ENCODE measurements at regions not wholly inside any gene's neighbourhood (a gene's known extent, or its start where the extent isn't known, plus 50 kb on each side); places are given as distances from the start of the nearest gene placed in this dataset.

DNA sequence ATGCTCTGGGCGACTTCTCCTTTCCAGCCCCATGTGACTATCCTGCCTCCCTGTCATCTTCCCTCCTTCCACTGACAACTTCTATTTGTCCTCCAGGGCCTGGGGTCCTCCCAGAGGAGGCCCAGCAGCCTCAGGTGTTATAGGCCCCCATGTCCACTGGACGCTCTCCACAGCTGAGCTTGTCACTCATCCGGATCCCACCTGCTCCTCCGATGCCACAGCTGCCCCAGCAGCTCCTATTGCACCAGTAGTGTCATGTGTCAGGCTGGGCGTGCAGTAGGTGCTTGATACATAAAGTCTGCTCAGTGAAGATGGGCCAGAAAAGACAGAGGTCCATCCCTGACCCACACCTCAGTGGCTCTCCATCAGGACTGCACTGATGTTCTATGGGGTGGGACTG is 305.7 kb upstream of the MYT1L start:
- Histone ChIP-seq H3K23me2 (ENCODE audit: low read depth, low read length) (no peaks in the 10 kb centered on the region), H3K4me1 (replicated peaks in 1 of 4; ENCODE audit: control insufficient read depth in 3 of 4, insufficient read depth in 4 of 4, low read length in 3 of 4) (no peaks in the 10 kb centered on the region; a peak in 3 of 7 replicates), H3K27ac (ENCODE audit: low read depth, low read length) (no peak overlapping the region), H2AFZ (ENCODE audit: low read length) (no peak overlapping the region), H3K9ac (replicated peaks in 1 of 4; ENCODE audit: extremely low read depth in 1 of 4, low read depth in 3 of 4, low read length in 3 of 4) (no peak overlapping the region), H3K4ac (replicated peaks; ENCODE audit: insufficient read length, low read depth, low read length) (no peak overlapping the region), H3K79me2 (ENCODE audit: control insufficient read depth in 1 of 2, insufficient read depth in 2 of 2, low read length in 2 of 2) (no peaks in the 10 kb centered on the region), H2BK5ac (ENCODE audit: low read depth, low read length) (no peak overlapping the region), H3K36me3 (ENCODE audit: control insufficient read depth in 2 of 4, insufficient read depth in 4 of 4, low read length in 3 of 4) (no peaks in the 10 kb centered on the region), H3K4me3 (ENCODE audit: extremely low read depth in 1 of 4, insufficient read depth in 2 of 4, low read depth in 3 of 4, low read length in 4 of 4) (no peak overlapping the region), H3K4me2 (ENCODE audit: insufficient read depth in 1 of 2, low read depth in 2 of 2, low read length in 2 of 2) (no peak overlapping the region), H3K23ac (ENCODE audit: insufficient read length) (no peak overlapping the region), H3K14ac (ENCODE audit: insufficient read length) (no peak overlapping the region), H3K79me1 (ENCODE audit: low read depth, low read length) (no peaks in the 10 kb centered on the region), H2AK5ac (ENCODE audit: low read depth, low read length) (no peak overlapping the region), H2BK15ac (ENCODE audit: low read length) (no peak overlapping the region), H3K56ac (replicated peaks; ENCODE audit: insufficient read length, low read depth, low read length) (no peak overlapping the region), H3K9me3 (ENCODE audit: insufficient read depth in 2 of 2, low read depth in 1 of 2, low read length in 1 of 2) (no peaks in the 10 kb centered on the region), H2BK12ac (ENCODE audit: low read depth, low read length) (0 out of 2 replicates have a peak overlapping the region, but pooled peaks have one; percentile 39), H4K8ac (ENCODE audit: extremely low read depth, insufficient read depth, low read length) (no peak overlapping the region), H3K27me3 (replicated peaks in 1 of 4; ENCODE audit: control insufficient read depth in 3 of 4, extremely low read depth in 1 of 4, insufficient read depth in 3 of 4, low read length in 3 of 4) (no peaks in the 10 kb centered on the region), H4K20me1 (replicated peaks in 1 of 2; ENCODE audit: control insufficient read depth in 1 of 2, insufficient read depth in 2 of 2, low read length in 2 of 2) (peaks cover 0 to 4% of the 10 kb centered on the region in 2 experiments), H3K18ac (ENCODE audit: extremely low read depth, low read length) (no peak overlapping the region), H2BK20ac (ENCODE audit: low read length) (no peak overlapping the region), H2BK120ac (replicated peaks; ENCODE audit: low read depth, low read length) (no peak overlapping the region), H4K5ac (ENCODE audit: insufficient read length, low read depth, low read length) (no peak overlapping the region), H4K91ac (replicated peaks; ENCODE audit: insufficient read length, low read length) (no peak overlapping the region)
- no peak for TF ChIP-seq RXRA (IDR thresholded peaks at IDR 0.05; ENCODE audit: insufficient read depth, low read depth, low read length)
- TF ChIP-seq CTBP2 (IDR thresholded peaks at IDR 0.05; ENCODE audit: borderline replicate concordance, insufficient read depth, insufficient read length, low read length), result no peak
- TF ChIP-seq JUN (IDR thresholded peaks at IDR 0.05; ENCODE audit: low read depth, low read length), result no peak
- TF ChIP-seq, protein P1, sequence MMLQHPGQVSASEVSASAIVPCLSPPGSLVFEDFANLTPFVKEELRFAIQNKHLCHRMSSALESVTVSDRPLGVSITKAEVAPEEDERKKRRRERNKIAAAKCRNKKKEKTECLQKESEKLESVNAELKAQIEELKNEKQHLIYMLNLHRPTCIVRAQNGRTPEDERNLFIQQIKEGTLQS (IDR thresholded peaks at IDR 0.05; ENCODE audit: insufficient read depth, low read depth, low read length), result no peak
- TF ChIP-seq NRF1 (IDR thresholded peaks at IDR 0.05; ENCODE audit: low read depth, low read length), result no peak
- CTCF ChIA-PET (ENCODE audit: partially characterized antibody), result interaction anchor here (1.4 kb wide), 2 partner anchors 47 to 62 kb away, joined by 3 to 6 read pairs; no protein-coding TSS in a partner anchor
- FAIRE-seq (no peak), DNase-seq (ENCODE audit: low read depth in 1 of 2, low spot score in 2 of 2) (peak in 1 of 2 experiments; percentile 22)
- POLR2A ChIA-PET (ENCODE audit: partially characterized antibody), result no interaction called here
- 97% methylated on average over 4 of the region's 5 CpGs; no CpG with 5 or more reads in 1 of the 2 experiments for WGBS, 2 experiments (ENCODE audit: extremely low coverage in 1 of 2, insufficient coverage in 1 of 2, insufficient read length in 1 of 2, insufficient replicate concordance in 2 of 2, low coverage in 1 of 2, low lambda C conversion rate in 2 of 2, missing lambda C conversion rate in 1 of 2)

Data from H1 (cell line).